PC-3 (cell line): ENCODE measurements at regions not wholly inside any gene's neighbourhood (a gene's known extent, or its start where the extent isn't known, plus 50 kb on each side); places are given as distances from the start of the nearest gene placed in this dataset.

ENCODE experiments used
- ATAC-seq: fragments of 200-7000 bp; cut with Tn5 transposase; 2 replicates; pipeline ENCODE4 v1.9.1; 2020; ENCODE audit warnings: mild to moderate bottlenecking, moderate library complexity
- BruUV-seq: library from RNA; stranded (reverse); fragments of 400-500 nt; replicated peaks from 2 replicates; lab custom pipeline; 2021; lab: Mats Ljungman, UMichigan
- CTCF ChIA-PET: fragments of 300-600 bp; sonication (Branson Sonifier 250); formaldehyde crosslinking; loops from one replicate; lab custom pipeline; 2022; ENCODE audit warnings: antibody characterized with exemption; lab: Charles Lee
- POLR2A ChIA-PET: fragments of 300-600 bp; sonication (Branson Sonifier 250); formaldehyde crosslinking; loops from one replicate; lab custom pipeline; 2022; ENCODE audit warnings: antibody characterized with exemption; ENCODE audit not compliant: unreplicated experiment; lab: Charles Lee
- DNase-seq: peaks from one replicate; pipeline ENCODE4 v3.0.0-alpha.2; 2015
- H2AFZ ChIP-seq: fragments of 300-600 bp; sonication (generic); 2 replicates; pipeline ENCODE4 v1.6.0; 2016; ENCODE audit warnings: antibody characterized with exemption, low read length
- H3F3A ChIP-seq: fragments of 300-600 bp; sonication (generic); one replicate; pipeline ENCODE4 v1.6.0; 2017; ENCODE audit warnings: antibody characterized with exemption, low read length, control low read depth, mild to moderate bottlenecking; ENCODE audit not compliant: unreplicated experiment
- H3K27ac ChIP-seq: fragments of 300-600 bp; sonication (generic); 2 replicates; pipeline ENCODE4 v1.5.1; 2016; ENCODE audit warnings: mild to moderate bottlenecking, low read length
- H3K27me3 ChIP-seq: fragments of 300-600 bp; sonication (generic); 2 replicates; pipeline ENCODE4 v1.6.1; 2016; ENCODE audit warnings: low read length, mixed read lengths
- H3K36me3 ChIP-seq: fragments of 300-600 bp; sonication (generic); 2 replicates; pipeline ENCODE4 v1.6.1; 2016; ENCODE audit warnings: low read depth, mixed run types, low read length, mixed read lengths
- H3K4me1 ChIP-seq: fragments of 300-600 bp; sonication (generic); 2 replicates; pipeline ENCODE4 v1.5.1; 2016; ENCODE audit warnings: low read length; ENCODE audit not compliant: insufficient read depth
- H3K4me2 ChIP-seq: fragments of 300-600 bp; sonication (generic); 2 replicates; pipeline ENCODE4 v1.6.0; 2016; ENCODE audit warnings: low read length
- H3K4me3 ChIP-seq: fragments of 300-600 bp; sonication (generic); 2 replicates; pipeline ENCODE4 v1.5.1; 2016; ENCODE audit warnings: mild to moderate bottlenecking, low read length, mixed read lengths
- H3K79me2 ChIP-seq: fragments of 300-600 bp; sonication (generic); 2 replicates; pipeline ENCODE4 v1.6.1; 2017; ENCODE audit warnings: low read length, mixed read lengths
- H3K9ac ChIP-seq: fragments of 300-600 bp; sonication (generic); 2 replicates; pipeline ENCODE4 v1.6.0; 2016; ENCODE audit warnings: mild to moderate bottlenecking, low read length
- H3K9me2 ChIP-seq: fragments of 300-600 bp; sonication (generic); replicated peaks from 2 replicates; pipeline ENCODE4 v1.6.1; 2016; ENCODE audit warnings: mixed run types, low read length, mixed read lengths
- H3K9me3 ChIP-seq: fragments of 300-600 bp; sonication (generic); 2 replicates; pipeline ENCODE4 v1.6.1; 2016; ENCODE audit warnings: low read length, mixed read lengths
- H4K20me1 ChIP-seq: fragments of 300-600 bp; sonication (generic); 2 replicates; pipeline ENCODE4 v1.6.1; 2016; ENCODE audit warnings: low read length, mixed read lengths
- EZH2 ChIP-seq: fragments of 300-600 bp; sonication (generic); IDR thresholded peaks from one replicate; pipeline ENCODE4 v1.6.1; 2017; ENCODE audit warnings: antibody characterized with exemption, mild to moderate bottlenecking, low read length; ENCODE audit not compliant: unreplicated experiment
- EZH2phosphoT487 ChIP-seq: fragments of 300-600 bp; sonication (generic); IDR thresholded peaks from 2 replicates; pipeline ENCODE4 v1.6.1; 2018; ENCODE audit warnings: mild to moderate bottlenecking, antibody characterized with exemption, low read length, borderline replicate concordance
- intact Hi-C: fragments of 100-400 bp; cut with micrococcal nuclease; formaldehyde crosslinking; loops from 2 replicates; pipeline ENCODE4 v1.9.0; 2023
- TF ChIP-seq, protein P1 (sequence below): fragments of 300-600 bp; sonication (generic); conservative IDR thresholded peaks from 2 replicates; pipeline ENCODE4 v1.5.1; 2017; ENCODE audit warnings: antibody characterized with exemption, low read depth, mild to moderate bottlenecking, low read length

GRCh38 chr6:30795549-30796293 is 51.4 kb upstream of the IER3 start:
- BruUV-seq = no TSS peak
- H4K20me1 ChIP-seq = no peaks in the 10 kb centered on the region
- no peak overlapping the region for H2AFZ ChIP-seq
- ChIA-PET POLR2A (no interaction called here), CTCF (no interaction called here)
- DNase-seq = no peak
- no peaks in the 10 kb centered on the region for H3F3A ChIP-seq
- H3K9ac ChIP-seq = no peak overlapping the region
- intact Hi-C loops = no loop called here
- H3K9me3 ChIP-seq = no peaks in the 10 kb centered on the region
- H3K4me3 ChIP-seq = no peak overlapping the region
- H3K79me2 ChIP-seq = no peaks in the 10 kb centered on the region
- H3K36me3 ChIP-seq = no peaks in the 10 kb centered on the region
- no peak for ATAC-seq
- H3K4me1 ChIP-seq = 0 out of 2 replicates have a peak, but pooled peaks cover 5% of the 10 kb centered on the region
- no peaks in the 10 kb centered on the region for H3K27me3 ChIP-seq
- H3K9me2 ChIP-seq = no peaks in the 10 kb centered on the region
- TF ChIP-seq EZH2phosphoT487 = no peak
- TF ChIP-seq, protein P1, sequence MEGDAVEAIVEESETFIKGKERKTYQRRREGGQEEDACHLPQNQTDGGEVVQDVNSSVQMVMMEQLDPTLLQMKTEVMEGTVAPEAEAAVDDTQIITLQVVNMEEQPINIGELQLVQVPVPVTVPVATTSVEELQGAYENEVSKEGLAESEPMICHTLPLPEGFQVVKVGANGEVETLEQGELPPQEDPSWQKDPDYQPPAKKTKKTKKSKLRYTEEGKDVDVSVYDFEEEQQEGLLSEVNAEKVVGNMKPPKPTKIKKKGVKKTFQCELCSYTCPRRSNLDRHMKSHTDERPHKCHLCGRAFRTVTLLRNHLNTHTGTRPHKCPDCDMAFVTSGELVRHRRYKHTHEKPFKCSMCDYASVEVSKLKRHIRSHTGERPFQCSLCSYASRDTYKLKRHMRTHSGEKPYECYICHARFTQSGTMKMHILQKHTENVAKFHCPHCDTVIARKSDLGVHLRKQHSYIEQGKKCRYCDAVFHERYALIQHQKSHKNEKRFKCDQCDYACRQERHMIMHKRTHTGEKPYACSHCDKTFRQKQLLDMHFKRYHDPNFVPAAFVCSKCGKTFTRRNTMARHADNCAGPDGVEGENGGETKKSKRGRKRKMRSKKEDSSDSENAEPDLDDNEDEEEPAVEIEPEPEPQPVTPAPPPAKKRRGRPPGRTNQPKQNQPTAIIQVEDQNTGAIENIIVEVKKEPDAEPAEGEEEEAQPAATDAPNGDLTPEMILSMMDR = no peak
- TF ChIP-seq EZH2 = no peak
- no peak overlapping the region for H3K27ac ChIP-seq
- H3K4me2 ChIP-seq = no peak overlapping the region
